GM19238 (cell line): ENCODE measurements at regions not wholly inside any gene's neighbourhood (a gene's known extent, or its start where the extent isn't known, plus 50 kb on each side); places are given as distances from the start of the nearest gene placed in this dataset.
"Not testable (repeated sequence)": the region's sequence is repeated elsewhere in the genome, so short reads cannot be mapped to it uniquely, and the experiment has no call there.

ENCODE experiments used
- DNase-seq: peaks from one replicate; pipeline ENCODE4 v3.0.0; 2011; ENCODE audit warnings: low spot score; ENCODE audit not compliant: insufficient read length

DNA sequence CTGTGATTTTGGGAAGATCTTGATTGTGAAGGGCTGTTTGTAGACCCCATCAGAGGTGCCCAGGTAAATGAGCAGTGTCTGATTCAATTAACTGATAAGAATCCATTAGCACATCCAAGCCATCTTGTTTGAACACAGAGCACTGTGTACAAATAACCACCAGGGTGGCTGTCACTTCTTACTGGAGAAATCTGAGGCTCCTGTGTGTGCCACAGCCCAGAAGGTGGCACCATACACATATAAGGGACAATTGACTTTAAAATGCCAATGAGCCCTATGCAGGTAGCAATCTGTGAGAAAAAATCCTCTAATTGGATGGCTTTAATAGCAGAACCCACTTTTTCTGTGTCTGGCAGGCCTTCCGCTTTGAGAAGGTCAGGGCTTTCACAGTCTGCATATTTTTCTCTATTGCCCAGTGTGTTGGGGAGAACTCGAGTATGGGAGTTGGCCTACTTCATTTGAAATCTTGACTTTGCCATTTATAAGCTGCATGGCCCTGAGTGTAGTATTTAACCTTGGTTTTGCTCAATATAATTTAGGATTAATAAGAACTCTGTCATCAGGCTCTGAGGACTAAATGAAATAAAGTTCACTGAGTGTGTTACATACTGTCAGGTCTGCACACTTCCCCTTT lies 517.4 kb downstream of the CCSER2 start:
- DNase-seq = no peak

DNA sequence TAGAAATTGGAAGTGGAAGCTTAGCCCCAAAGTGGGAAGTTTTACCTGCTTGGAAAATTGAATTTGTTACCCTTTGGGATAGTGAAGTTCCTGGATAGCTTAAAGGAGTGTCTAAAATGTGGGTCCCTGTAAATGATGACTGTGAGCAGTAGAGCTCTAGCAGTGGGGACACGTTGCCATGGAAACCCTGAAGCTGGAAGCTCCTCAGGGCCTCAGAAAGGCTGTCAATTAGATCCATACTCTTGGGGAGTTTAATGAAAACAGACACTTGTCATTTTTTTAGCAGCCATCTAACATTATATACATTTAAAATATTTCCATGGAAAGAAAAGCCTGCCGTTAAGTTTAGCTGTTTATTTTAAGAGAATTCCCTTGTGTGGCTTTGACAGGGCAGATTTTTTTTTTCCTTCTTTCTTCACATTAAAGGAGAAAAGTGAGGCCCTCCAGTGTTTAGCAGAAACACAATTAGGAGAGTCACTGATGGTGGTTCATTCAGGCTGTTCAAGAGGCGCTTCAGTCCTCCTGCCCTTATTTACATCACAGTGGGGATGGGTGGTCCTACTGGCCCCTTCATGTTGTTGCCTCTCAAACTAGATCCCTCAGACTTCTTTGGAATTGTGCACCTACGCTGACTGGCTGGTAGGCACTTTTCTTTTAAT lies 518.4 kb downstream of the CCSER2 start:
- no peak for DNase-seq

DNA sequence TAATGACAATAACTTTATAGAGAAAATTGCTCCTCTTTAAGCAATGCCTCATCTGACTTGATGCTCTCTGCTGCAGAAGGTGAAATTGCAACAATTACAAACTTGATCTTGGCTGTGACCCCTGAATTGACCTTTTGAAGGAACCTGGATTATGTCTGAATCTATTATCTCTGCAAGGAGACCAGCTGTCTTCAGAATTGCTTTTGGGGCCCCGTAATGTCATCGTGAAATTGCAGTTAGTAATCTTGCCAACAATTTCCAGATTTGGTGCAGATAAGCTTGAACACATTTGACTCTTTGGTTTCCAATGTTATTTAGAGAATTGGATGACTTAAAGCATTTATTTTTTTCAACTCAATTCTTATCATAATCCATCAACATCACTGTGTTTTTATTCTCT lies 520.6 kb downstream of the CCSER2 start:
- DNase-seq = no peak

DNA sequence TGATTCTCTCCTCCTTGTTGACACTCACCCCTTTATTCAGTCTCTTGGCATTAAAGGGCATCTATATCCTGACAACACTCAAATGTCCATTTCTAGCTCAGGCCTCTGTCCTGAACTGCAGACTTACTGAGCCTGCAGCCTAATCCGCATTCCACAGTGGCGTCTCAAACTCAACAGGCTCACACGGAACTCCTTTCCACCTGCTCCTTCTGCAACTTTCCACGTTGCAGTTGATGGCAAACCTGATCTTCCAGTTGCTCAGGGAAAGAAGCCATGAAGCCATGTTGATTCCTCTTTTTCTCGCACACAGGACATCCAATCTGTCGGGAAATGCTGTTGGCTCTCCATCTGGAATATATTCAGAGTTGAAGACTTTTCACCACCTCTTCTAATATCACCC lies 522.4 kb downstream of the CCSER2 start:
- no peak for DNase-seq

- DNase-seq = no peak
Measured at GRCh38 chr10:84854439-84854838, 526.0 kb downstream of the CCSER2 start.

GRCh38 chr10:84860855-84861254 lies 532.5 kb downstream of the CCSER2 start:
- DNase-seq = no peak

- no peak for DNase-seq
Measured at GRCh38 chr10:84862551-84862950, 534.2 kb downstream of the CCSER2 start.

DNA sequence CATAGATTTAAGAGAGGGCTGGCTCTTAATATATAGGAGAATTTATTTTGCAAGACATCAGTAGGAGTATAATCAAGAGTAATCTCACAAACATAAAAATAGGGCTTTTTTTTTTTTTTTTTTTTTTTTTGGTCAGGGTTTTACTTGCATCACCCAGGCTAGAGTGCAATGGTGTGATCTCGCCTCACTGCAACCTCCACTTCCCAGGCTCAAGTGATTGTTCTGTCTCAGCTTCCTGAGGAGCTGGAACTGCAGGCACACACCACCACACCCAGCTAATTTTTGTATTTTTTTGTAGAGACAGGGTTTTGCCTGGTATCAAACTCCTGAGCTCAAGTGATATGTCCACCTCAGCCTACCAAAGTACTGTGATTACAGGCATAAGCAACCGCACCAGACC lies 535.3 kb downstream of the CCSER2 start:
- no peak for DNase-seq

DNA sequence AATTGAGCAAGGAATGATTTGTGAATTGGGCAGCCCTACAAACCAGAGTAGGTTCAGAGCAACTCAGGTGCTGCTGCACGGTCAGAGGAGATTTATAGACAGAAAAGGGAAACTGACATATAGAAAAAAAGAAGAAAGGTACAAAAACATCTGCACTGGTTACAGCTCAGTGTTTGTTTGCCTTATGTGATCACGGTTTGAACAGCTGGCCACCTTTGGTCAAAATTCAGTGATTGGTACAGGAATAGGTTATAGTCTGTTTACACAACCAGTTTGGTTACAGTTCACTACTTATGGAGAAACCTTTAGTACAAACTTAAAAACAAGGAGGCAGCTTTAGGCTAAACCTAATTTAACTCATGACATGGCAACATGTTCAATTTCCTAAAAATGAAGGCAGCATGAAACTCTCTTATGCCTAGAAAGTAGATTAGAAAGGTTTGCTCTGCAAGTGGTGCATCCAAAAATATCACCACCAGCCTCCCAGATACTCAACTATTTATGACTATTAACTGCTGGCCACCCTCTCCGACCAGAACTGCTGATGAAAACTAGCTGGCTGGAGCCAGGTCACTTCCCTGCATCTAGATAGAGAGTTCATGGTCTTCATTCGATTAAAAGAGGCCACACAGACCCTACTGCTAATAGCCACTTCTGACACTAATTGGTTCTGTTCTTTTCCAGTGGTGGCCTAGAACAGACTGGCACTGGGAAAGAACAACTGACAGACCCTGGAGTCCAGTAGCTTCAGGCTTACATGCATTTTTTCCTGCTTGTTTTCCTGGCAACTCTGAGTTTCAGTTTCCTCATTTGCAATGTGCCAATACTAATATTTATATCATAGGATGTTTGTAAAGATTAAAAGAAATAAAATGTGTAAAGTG lies 548.0 kb downstream of the CCSER2 start:
- DNase-seq = no peak

GRCh38 chr10:84879991-84880390 lies 551.6 kb downstream of the CCSER2 start:
- DNase-seq = no peak

- not testable (repeated sequence) for DNase-seq
Measured at GRCh38 chr10:84881696-84882095, 553.3 kb downstream of the CCSER2 start.

DNA sequence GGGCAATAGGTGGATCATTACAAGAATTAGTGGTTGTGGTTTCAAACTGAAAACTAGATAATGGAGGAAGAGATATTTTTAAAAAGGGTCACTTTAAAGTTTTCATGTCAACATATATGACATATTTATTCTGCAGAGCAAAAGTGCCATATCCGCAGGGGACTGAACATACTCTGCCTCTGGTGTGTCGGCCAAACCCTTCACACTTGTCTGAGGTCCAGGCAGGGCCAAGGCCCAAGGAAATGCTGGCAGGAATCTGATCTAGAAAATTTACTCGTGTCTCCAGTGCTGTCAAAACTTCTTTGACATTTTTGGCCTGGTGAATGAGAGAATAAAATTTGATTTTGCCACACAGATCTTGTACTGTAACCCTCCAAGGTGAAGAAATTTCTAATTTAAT lies 562.3 kb downstream of the CCSER2 start:
- DNase-seq = no peak

DNA sequence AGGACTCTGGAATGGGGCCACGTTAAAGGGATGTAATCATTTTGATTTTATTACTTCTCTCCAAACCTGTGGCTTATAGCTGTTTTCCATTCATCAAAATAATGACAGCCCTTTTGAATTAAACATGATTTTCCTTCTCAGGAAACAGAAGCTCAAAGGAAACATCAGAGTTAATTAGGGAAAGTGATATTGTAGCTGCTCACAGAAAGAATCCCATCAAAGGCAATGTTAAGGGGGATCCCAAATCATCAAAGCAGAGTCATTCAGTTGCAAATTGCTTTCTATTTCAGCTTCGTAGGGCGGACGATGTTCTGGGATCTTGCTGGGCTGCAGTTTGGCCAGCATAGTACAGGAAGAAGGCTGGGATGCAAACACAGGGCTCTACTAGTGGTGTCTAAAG lies 563.2 kb downstream of the CCSER2 start:
- no peak for DNase-seq

DNA sequence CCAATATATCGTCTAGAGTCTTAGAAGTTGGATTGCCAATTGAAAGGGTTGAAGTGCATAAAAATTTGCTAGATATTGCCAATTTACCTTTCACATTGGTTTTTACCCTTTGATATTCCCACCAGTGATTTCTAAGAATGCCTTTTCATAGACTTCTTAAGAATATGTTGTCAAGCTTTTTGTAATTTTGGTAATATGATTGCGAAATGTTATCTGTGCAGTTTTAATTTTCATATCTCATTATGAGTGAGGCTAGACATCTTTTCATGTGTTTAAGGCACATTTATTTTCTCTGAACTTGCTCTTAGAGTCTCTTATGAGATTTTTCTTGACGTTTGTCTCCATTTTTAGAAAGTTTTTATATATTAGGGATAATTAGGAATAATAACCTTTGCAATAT lies 567.2 kb downstream of the CCSER2 start:
- no peak for DNase-seq

DNA sequence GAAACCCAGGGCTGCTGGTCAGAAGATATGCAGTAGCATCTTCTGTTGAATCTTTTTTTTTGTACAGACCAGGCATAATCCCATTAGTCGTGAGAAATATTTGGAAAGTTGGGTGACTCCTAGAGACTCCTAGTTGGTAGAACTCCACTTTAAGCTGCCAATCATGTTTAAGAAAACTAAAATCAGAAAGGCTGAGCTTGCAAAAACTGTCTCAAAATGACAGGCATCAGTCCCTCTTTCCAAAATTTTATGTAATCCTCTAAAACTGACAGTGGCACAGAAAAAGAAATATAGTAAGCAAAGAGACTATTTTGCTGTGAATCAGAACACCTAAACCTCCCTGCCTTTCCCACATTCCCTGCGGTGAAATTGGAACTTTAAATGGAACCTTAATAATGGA lies 568.5 kb downstream of the CCSER2 start:
- no peak for DNase-seq

GRCh38 chr10:84899268-84899667 lies 570.9 kb downstream of the CCSER2 start:
- DNase-seq = no peak

- no peak for DNase-seq
Measured at GRCh38 chr10:84900141-84900540, 571.8 kb downstream of the CCSER2 start.

DNA sequence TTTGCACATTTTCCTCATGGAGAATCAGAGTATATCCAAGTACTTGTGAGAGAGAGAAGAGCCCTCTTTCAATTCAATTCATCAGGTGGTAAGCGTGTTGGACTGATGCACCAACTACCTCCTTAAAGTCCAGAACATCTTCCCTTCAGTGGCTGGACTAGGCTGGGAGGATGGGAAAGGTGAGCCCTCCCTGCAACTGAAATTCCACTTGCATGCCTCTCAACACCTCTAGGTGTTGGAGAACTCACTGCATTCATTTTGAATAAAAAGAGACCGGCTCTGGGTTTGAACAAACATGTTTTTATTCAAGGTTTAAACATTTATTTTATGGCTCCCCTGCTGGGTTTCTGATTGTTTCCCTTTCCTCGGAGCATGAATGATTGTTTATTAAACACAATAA lies 573.5 kb downstream of the CCSER2 start:
- DNase-seq = no peak

DNA sequence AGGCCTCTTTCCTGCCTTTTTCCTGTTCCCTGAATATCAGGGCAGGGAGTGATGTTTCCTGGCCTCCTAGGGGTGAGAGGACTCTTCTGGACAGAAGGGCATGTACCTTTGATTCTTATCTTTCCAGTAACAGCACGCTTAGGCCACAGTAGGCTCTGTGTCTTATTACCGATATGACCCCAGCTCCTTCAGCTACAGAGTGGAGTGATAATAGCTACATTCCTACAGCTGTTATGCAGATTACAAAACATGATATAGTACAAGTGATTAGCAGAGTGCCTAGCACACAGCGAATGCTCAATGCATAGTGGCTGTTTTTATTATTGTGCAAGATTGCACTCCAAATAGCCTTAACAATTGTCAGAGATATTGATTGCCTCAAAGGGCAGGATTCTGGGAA lies 574.2 kb downstream of the CCSER2 start:
- no peak for DNase-seq

DNA sequence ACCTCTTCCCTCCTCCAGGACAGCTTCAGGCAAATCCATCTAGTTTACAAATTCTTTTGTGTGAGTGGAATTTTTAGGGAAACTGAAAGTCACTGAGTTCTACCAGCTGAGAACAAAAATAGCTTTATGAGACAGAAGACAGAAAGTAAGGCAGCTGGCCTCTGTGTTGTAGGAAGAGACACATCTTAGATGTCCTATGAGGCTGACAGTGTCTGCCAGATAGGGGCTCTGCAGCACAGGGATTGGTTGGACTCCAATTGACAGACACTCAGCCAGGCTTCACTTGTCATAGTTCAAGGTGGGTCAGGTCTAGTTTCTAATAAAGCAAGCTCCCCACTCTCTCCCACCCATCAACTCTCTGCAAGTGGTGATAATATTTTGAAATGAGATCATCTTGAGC lies 574.9 kb downstream of the CCSER2 start:
- DNase-seq = no peak

GRCh38 chr10:84907461-84908009 lies 579.1 kb downstream of the CCSER2 start:
- DNase-seq = no peak

- no peak for DNase-seq
Measured at GRCh38 chr10:84908491-84908890, 580.1 kb downstream of the CCSER2 start.
